DMS 273 treated with DMSO at 0.1 percent for 48 hours (cell line): ENCODE measurements at regions not wholly inside any gene's neighbourhood (a gene's known extent, or its start where the extent isn't known, plus 50 kb on each side); places are given as distances from the start of the nearest gene placed in this dataset.
"Not testable (repeated sequence)": the region's sequence is repeated elsewhere in the genome, so short reads cannot be mapped to it uniquely, and the experiment has no call there.

ENCODE experiments used
- DNase-seq: peaks from one replicate; lab custom pipeline; 2025; lab: John Stamatoyannopoulos, UW

DNA sequence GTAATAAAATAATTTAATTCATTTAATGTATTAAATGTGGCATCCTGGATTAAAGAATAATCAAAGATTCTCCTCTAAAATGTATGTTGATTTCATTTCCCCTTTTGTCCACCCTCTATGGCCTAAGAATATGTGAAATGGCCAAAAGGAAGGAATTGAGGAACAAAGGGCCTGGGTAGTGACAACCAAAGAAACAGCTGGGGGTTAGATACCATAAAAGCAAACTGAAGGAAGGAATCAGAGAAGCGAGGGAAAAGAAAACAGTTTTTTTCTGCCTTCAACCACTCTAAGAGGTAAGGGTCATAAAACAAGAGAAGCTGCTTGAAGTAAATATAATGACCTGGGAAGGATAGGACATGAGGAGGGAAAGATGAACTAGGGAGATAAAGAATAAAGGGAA lies 139.3 kb downstream of the FAM76B start:
- DNase-seq, result no peak

DNA sequence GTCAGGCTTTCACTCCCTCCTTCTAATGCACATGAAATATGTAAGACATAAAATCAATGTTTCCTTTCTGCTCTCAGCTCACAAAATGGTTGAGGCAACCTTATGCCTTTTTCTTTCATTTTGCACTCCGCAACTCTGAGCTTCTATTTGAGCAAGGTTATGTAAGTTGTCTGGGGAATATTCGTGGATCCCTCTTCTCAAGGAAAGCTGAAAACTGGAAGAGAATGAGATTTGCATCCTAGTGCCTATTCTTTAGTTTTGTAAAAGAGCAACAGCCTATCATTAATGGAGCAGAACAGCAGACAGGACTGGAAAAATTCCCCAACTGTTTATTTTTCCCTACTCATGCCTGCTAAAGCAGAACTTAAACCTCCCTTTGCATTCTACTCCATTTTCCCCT lies 141.7 kb downstream of the FAM76B start:
- DNase-seq, result no peak

DNA sequence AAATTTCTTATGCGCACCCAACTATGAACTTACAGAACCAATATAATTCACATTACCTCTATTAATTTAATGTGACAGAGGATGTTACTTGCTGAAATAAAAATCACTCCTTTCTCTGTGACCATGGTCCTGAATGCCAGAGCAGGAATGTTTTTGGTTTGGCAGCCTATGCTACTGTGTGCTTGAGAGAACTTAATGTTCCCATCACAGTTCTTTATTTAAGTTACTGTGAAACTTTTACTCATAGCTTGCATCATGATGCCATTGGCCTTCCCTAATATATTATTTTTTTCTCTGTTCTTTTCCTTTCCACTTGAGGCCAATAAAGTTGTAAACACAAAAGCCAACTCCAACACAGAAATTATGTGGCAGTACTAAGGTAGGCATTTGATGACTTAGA lies 142.2 kb downstream of the FAM76B start:
- no peak for DNase-seq

DNA sequence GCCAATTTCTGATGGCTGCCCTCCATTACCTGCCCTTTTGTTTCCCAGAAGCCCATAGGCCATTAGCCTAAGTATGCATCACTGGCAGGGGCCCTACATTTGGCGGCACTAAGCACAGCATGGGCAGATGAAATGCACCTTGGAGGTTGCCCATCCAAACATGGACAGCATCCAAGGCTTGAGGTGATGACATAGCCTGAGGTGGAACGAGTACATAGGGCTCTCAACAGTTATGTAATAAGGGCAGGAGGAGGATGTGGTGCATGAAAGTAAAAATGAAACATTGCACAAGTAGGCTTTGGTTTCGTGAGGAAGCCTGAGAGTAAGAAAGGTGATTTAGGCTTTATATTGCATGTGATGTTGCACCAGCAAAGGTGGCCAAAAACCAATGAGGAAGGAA lies 148.1 kb downstream of the FAM76B start:
- DNase-seq, result no peak

DNA sequence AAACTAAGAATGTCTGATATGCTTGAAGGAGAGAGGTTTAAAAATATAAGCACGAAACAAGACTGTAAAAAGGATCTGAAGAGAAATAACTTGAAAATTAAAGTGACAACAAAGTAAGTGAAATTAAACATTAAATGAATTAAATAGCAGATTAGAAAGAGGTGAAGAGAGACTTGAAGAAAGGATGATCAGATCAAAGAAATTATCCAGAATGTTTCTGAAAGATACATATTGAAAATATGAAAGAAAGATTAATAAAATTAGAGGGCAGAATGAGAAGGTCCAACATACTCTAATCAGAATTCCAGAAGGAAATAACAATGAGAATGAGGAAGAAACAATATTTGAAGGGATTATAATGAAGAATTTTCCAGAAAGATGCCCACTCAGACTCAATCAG lies 151.1 kb downstream of the FAM76B start:
- DNase-seq, result no peak

DNA sequence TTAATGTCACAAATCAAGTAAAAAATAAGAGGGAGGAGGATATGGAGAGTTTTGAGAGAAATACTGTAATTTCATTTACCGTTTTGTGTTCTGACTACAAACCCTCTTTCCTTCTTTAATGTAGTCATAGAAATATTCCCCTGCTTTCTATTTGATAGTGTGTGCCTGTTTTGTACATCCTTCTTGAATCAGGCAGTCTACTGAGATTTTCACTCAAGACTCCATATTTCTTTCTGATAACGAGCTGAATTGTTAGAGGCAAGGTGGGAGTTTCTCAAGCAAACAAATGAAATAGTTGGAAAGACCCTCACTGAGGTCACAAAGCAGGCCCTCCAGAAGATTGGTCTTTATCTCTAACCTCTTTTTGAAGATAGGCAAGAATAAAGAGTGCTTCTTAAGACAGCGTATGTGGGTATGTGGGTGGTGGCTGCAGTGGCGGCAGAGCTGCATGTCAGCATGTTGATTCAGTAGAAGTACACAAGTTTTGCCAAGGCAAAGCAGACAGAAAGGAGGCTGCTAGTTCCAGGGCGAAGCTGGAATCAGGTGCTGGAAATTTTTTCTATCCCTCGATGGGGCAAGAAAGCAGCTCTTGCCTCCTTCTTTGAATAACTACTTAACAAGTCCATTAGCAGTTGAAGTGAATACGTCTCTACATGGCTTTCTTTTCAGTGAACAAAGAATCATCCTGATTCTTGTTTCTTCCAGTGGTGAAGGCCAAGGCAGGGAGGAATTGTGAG lies 164.2 kb downstream of the FAM76B start:
- DNase-seq, result no peak

DNA sequence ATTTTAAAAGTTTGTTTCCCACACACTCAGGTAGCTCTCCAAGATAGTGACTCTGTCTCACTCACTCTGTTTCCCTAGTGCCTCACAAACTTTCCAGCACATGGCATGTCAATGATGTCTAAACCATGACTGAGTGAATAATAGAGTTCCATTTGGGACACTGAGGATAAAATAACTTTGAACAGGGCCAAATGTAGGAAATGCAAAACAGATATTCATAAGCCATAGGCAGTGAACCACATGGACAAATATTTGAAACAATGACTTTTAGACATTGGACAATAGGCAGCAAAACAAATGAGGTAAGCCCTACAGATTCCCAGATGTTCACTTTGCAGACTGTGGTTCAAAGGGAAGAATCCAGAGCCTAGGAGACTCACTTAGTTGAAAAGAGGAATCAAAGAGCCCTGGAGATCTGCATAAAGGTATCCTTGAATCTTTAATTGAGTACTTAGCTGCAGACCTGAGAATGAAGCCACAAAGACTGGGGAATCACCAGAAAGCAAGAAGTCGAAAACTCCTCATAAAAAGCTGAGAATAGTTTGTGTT lies 173.3 kb downstream of the FAM76B start:
- DNase-seq, result no peak

DNA sequence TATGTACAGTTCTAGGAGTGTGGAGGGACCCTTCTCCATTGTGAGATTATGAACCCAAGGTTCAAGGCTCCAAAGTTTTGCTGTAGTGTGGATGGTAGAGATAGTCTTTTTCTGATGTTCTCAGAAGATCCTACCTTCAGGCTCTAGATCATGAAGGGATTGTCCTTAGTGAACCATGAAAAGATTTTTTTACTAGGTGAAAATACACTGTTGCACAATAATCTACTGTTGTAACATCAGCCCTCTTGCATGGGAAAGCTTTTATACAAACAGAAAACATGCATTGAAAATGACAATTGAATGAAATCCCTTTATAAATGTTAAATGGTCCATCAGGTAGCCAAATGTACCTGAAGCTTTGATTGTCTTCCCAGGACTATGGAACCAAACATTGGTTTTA lies 177.8 kb downstream of the FAM76B start:
- DNase-seq, result no peak

DNA sequence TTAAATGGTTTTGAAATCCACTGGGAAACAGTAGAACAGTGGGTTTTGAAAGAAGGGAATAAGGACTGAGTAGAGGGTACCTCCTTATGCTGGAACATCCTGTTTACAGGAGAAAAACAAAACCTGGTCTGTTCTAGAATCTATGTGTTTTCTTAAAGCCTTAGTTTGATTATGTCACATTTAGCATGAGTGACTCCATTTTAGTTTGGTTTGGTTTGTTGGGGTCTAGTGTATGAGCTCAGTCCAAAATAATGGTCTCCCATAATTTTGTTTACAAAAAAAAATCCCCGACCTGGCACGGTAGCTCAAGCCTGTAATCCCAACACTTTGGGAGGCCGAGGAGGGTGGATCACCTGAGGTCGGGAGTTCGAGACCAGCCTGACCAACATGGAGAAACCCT lies 179.4 kb downstream of the FAM76B start:
- not testable (repeated sequence) for DNase-seq

DNA sequence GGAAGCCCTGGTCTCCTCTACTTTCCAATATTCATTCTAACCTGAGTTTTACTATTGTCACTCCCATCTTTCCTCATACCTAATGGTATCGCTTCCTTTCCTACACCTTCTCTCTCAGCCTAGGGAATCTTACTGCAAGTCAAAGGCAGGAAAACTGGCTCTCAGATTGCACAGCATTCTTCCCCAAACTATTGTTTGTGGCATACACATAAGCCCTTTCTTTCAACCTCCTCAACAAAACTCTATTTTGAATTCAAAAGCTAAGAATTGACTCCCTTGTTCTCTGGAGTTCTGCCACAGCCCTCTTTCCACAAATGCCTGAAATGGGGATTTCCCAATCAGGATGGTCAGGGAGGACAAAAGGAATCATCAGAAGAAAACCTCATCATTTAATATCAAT lies 181.5 kb downstream of the FAM76B start:
- DNase-seq, result no peak

DNA sequence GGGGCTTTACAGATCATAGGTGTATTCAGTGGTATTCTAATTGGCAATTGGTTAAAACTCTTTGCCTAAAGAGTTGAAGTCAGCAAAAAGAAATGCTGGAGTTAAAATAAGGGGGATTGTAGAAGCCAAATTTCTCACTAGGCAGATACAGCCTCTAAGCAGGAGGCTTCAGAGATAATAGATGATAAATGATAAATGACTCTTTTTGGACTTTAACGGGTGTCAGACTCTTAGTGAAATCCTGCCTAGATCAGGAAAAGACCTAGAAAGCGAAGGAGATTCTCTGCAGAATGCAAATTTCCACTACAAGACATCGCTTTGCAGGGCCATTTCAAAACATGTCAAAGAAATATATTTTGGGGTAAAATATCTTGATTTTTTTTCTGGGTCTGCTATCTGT lies 182.8 kb downstream of the FAM76B start:
- DNase-seq, result no peak

DNA sequence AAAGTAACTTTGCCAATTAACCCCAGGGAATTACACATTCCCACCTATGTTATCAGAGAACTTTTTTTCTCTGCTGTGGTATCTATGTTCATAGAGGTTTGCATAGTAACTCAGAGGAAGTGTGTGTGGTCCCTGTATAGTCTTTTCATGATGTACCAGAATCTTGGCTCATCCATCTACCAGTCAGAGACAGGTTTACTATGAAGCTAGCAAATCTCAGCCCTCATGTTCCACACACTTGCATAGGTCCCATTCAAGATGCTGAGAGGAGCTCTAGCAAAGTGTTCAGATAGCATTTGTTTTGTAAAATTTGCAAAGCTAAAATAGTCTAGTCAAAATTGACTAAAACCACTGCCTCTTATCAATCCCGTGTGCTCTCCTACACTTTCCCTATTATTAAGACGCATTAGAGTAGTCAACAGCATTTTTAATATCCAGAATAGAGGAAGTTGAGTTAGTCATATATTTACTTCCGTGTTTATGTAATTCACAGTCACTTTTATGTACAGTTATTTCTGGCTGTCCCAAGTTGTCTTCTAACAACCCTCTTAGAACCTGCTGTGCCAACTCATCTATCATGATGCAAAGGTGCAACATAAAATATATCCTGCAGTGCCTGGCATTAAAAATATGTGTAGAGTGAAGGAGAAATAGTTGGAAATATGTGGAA lies 184.2 kb downstream of the FAM76B start:
- no peak for DNase-seq

DNA sequence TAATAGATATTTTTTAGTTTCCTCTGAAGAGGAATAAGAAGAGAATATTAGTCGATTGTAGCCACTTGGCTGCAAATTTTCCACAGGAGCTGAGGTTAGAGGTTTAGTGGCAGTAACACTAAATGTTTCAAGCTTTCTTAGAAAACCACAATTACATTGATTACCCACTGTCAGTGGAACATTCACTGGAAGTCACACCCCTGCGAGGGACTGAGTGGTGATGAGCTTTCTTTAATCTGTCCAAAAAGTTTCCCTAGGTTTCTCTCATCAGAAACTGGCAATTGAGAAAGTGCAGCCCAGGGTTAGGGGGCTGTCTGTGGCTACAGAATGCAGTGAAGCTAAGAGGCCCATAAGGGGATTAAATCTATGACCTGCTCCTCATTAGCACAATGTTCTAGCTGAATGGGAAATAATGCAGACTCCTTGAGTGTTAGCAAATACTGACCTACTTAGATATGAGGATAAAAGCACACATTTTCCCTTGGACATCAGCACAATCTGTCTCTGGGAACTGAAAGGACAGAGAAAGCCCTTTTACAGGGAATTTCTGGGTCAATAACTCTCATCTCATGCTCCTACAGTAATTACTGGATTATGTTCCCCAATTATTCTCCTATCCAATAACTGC lies 189.5 kb downstream of the FAM76B start:
- DNase-seq, result no peak

DNA sequence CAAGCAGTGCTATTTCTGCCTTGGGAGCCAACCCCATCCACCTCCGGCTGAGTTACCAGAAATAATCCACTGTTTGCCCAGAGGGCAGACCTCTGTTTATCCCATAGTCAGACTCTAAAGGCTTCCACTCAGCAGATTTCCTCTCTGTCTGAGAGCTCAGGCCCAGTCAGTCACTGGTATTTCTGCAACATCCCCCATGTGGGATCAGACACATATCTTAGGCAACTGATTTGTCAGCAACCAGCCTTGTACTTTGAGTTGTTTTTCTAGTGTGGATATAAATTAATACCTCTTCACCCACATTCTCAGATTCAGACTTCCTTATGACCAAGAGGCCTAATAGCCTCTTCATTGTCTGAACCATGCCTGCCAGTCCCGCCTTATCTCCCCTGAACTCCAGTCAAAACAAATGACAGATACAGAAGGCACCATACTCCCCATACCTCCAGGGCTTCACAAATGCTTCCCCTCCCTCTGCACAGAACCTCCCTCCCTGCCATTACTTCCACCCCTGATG lies 193.6 kb downstream of the FAM76B start:
- no peak for DNase-seq

DNA sequence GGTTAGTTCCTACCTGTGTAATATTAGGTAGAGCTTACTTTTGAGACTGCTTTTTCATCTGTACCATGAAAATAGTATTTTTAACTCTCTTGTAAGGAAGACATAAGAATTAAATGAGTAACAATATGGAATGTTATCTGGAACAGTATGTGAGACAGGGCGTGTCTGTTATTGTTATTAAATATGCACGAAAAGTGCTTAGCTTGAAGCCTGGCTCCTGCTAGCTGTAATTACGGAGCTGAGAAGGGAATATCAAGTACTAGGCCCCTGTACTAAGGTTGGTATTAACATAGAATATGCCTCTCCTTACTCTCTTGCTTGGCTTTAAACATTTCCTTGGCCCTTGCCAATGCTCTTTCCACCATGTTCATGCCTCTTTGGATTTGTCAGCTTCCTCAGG lies 194.0 kb downstream of the FAM76B start:
- DNase-seq, result no peak

DNA sequence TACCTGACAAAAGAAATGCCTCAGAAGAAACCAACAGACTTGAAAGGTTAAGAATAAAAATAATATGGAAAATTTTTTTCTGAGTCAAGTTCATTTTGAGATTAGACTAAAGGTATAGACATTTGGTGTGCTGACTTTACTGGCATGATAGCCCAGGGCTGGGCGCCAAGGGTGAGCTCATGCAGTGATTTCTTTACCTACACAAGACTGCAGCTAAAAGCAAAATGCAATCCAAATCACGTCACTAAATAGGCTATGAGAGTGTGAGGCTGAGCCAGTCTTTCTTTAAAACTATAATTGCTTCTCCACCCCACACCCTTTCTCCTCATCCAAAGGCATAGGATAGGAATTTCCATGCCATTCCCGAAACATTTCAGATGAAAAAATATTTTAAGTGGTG lies 196.5 kb downstream of the FAM76B start:
- peak; percentile 27 for DNase-seq

DNA sequence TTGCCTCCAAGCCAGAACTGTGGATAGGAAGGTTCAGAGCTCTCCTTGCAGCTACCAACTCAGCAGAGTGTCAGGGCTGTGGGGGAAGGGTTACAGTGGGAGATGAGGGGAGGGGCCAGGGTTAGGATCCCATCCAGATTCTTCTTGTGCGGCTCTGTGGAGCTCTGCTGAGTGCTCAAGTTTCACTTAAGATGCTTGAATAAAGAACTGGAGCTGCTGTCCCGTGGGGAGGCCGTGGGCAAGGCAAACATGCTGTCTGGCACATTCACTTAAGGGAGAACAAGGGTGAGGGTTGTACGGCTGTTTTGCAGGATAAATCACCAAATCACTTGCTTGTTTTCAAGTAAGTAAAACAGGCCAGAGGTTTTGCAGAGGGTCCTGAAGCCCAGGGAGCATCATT lies 197.1 kb downstream of the FAM76B start:
- DNase-seq, result peak; percentile 21

DNA sequence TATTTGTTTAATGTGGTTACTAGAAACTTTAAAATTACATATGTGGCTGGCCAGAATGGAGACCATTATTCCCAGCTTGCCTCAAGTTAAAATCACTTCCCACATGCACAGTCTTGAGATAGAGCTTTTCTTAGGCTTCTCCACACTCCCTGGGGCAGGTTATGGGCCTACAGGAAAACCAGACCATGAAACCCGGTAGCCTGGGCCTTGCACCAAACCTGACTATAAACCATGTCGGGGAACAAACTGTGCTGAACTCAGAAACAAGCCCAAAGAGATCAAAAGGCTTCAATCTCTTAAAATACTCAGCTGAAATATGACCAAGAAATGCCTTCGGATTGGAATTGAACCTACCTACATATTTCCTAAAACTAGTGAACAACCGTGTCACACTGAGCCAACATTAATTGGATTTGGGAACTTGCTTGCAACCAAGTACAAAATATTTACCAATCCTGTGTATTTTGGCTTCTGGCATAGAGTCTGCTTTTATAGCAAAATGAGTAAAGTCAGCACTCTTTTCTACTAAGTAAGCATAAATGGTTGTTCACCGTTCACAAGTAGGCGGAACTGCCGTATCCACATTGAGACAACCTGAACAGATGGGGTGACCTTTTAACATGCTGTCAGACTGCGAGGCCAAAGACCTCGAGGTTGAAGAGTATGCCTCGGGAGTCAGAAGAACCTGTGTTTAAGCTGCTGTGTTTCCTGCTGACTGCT lies 199.5 kb downstream of the FAM76B start:
- no peak for DNase-seq

DNA sequence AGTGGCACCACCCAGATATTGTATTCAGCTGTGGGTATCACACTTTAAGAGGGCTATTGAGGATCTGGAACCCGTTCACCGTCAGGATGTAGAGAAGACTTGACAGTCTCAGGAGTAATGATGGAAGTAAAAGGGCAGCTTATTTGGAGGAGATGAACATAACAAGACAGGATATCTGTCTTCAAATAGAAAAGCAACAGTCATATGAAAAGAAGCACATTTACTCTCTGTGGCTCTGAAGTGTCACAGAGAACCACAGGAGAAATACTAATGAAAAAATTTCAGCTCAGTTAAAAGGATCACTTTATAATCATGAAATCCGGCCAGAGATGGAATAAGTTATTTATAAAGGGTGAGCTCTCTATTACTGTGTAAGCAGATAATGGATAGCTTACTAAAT lies 200.8 kb downstream of the FAM76B start:
- DNase-seq, result no peak

DNA sequence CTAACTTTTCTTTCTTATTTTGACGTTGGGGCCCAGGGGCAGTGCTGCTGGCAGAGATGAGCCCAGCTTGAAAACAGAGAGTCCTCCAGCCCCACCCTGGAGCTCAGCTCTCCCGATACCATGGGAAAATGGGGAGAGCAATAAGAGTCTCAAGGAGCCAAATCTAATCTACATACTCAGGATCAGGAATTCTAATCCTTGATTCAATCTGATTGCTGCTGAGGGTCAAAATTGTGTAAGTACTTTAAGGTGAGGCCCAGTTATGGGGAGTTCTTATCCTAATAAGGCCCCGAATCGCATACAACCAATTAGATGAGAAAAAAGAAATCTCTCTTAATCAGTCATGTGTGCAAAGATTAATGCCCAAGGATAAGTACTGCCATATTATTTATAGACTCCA lies 202.9 kb downstream of the FAM76B start:
- no peak for DNase-seq

DNA sequence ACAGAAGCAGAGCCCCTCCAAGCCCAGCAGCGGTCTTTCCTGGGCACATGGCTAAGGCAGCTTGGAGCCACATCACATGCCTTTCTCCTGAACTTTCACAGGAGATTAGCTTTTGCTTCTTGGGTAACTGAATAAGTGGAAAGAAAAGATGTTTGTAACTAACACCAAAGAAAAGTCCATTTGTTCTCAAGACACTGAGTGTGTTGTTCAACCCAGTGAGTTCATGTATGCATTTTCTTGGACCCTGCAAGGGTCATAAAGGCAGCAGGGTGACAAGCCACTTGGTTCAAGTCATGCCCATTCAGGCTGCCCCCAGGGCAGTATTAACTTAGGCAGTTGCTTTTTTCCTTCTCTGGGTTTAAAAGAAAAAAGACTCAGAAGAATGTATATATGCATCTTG lies 203.4 kb downstream of the FAM76B start:
- no peak for DNase-seq

DNA sequence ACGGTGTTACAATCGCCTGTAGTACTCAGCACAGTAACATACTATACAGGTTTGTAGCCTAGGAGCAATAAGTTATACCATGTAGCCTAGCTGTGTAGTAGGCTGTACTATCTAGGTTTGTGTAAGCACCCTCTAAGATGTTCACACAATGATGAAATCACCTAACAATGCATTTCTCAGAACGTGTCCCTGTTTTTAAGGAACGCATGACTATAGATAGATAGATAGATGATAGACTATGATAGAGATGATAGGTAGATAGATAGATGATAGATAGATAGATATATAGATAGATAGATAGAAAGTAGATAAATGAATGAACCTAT lies 203.9 kb downstream of the FAM76B start:
- no peak for DNase-seq
